DMS 273 treated with DMSO at 0.1 percent for 48 hours (cell line): ENCODE measurements at regions not wholly inside any gene's neighbourhood (a gene's known extent, or its start where the extent isn't known, plus 50 kb on each side); places are given as distances from the start of the nearest gene placed in this dataset.

Source experiments
- DNase-seq: peaks from one replicate; lab custom pipeline; 2025; lab: John Stamatoyannopoulos, UW

DNA sequence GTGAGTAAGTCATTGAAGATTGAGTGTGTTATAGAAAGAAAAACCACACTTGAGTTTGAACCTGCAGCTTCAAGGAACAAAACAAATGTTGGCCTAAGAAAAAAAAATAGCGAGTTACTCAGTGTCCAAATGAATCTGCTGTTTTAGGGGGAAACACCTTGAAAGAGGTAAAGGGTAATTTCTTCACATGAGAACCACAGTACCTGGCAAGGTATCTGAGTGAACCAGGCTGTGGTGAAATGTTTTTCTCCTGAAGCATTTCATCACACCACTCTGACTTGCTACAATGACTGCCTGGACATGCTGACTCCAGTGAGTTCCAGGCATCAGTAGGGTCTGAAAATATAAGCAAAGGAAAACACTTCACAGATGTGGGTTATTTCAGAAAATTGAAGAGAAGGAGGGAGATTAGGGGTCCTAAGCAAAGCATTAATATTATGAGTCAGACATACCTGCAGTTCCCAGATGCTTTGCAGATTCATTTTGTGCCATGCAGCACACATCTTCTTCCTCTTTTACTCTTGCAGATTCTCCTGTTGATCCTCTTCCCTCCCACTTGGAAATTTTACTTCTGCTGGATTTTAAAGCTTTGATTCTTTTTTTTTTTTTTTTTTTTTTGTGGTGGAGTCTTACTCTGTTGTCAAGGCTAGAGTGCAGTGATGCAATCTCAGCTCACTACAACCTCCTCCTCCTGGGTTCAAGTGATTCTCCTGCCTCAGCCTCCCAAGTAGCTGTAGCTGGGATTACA lies 206.2 kb upstream of the SGK1 start:
- no peak for DNase-seq

DNA sequence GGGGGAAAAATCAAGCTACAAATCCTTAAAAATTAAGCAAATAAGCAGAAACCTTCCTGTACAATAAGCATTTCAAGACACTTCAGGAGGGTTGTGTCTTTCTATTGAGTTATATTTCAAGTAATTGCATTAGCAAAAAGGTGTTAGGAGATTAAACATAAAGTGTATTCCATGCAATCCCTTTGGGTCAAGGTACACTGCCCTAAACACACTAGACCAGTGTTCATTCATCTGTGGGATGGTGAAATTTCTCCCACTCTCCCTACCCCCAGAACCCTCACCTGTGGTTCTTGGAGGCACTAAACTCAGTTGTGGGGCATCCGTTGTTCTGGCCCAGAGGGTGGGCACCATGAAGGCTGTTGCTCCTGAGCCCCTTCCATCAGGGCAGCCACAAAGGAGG lies 205.1 kb upstream of the SGK1 start:
- DNase-seq, result no peak

DNA sequence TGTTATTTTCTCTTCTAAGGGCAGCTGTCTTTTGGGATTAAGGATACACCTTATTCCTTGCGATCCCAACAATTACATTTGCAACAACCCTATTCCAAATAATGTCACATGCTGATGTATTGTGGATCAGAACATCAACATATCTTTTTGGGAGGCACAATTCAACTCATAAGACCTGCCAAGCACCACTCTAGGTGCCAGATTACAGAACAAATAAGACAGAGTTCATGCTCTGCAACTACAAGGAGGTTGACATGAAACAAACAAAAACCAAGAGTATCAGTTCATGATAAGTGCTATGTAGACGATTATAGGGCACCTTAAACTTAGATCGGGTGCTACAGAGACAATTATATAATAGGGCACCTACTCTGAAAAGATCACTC lies 203.2 kb upstream of the SGK1 start:
- DNase-seq, result no peak

DNA sequence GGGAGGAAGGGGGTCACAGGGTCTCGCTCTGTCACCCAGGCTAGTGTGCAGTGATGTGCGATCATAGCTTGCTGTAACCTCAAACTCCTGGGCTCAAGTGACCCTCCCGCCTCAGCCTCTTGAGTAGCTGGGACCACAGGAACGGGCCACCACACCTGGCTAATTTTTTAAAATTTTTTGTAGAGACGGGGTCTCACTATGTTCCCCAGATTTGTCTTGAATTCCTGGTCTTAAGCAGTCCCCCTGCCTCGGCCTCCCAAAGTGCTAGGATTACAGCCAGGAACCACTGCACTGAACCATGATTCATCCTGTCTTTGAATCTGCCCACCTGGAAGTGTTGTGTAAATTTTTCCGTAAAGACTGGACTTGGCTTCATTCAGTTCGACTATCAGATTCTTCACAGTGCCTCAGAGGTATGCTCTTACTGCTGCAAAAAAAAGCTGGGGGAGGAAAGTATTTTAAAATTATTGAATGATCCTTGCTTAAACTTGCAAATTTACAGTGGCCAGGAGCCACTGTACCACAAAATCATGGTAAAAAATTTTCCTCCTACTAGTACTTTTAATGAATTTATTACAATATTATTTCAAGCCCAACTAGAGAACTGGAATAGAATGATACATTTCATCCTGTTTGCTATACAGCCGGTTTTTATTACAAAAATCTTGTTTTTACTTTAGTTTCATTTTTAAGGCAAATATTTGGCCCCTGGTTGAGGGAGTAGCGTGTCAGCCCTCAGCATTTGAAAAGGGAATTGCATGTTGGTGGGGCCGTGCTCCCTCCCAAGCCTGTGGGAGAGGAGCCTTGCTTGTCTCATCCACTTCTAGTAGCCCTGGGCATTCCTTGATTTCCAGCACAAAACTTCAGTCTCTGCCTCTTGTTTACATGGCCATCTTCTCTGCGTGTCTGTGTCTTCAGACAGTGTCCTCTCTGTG lies 202.5 kb upstream of the SGK1 start:
- no peak for DNase-seq

DNA sequence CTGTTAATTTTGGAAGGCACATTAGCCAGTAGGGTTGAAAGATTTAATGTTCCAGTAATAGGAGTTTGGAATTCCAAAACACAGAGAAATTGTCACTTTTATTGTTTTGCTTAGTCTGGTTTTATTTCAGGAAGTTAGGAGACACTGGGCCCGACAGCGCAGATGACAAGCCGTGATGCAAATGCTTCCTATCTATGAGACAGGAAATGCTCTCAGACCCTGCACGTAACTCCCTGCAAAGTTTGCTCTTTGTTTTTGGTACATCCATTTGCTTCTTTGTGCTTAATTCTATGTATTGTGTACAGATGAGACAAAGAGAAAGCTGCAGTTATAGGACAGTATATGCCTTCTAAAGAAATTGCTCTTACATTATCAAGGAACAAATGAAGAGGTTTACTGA lies 201.6 kb upstream of the SGK1 start:
- DNase-seq, result no peak

DNA sequence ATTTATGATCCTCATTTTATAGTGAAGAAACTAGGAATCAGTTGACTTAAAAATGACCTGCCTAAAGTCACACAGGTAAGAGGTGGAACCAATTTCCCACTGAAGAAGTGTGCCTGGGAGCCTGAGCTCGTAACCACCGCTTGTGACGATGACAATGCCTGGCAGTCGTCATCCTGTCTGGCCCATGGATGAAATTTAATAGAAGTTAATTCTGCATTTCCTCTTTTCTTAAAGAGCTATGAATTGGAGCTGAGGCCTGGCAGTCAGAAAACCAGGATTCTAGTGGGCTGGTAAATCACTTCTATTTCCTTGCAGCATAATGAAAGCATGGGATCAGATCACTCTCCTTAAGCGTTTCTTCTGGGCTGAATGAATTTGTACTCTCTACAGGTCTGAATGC lies 200.0 kb upstream of the SGK1 start:
- DNase-seq, result no peak

DNA sequence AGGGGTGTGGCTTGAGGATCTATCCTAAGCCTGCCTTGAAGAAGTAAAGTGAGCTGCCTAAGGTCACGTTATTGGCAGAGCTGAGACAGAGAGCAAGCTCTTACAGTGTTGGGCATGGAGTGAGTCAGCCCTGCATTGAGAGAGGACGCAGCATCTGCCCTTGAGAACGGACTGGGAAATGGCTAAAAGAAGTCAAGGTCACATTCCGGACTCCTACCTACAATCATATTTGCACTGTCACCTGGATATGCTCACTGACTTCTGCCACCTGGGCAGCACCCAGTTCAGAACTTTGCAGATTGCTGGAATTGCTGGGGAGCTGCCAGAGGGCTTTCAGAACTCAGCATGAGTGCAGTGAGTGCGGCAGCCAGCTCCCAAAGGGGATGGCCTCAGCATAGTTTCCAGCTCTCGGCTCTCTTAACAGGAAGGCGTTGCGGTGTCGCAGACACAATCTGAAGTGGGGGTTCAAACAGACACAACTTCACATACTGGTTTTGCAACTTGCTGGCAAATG lies 199.3 kb upstream of the SGK1 start:
- no peak for DNase-seq

DNA sequence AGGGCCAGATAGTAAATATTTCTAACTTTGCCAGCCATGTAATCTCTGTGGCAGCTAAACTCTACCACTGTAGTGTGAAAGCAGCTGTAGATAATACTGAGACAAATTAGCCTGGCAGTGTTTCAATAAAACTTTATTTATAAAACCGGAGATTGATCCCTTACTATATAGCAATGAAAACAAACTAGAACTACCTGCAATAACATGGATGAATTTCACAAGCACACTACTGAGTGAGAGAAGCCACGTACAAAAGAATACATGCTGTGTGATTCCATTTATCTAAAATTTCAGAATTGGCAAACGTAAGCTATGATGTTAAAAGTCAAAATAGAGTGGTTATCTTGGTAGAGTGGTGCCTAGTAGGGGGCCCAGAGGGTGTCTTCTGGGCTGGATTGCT lies 198.7 kb upstream of the SGK1 start:
- no peak for DNase-seq

DNA sequence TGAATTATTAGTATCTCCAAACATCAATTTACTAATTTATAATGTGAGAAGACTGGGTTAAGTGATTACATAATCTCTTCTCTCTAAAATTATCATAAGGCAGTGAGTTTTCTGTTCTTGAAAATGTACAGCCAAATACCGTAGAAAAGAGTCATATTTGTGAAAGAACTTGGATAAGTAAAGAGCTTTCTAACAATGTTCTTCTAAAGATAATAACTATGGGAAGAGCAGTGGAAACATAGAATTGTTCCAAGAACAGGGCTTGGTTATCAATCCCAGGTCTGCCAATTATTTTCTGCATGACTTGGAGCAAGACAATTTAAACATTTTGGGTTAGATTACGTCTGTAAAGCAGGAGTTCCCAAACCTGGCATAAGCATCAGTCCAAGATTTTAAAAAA lies 198.1 kb upstream of the SGK1 start:
- DNase-seq, result no peak

DNA sequence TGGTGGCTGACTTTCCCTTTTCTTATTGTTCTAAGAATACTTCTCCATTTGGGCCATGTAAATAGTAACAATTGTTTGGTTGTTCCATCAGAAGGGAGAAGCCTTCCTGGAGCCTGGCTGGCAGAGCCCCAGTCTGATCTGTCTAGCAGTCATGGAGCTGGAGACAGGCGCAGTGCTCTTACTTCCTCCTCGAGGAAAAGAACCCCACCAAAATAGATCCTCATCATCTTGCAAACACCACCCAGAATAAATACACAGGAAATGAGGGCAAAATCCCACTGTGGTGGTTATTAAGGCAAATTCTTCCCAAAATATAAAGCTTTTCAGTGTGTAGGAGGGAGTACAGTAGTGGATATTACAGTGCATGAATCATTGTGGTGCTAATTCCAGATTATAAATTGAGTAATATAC lies 195.1 kb upstream of the SGK1 start:
- DNase-seq, result no peak

DNA sequence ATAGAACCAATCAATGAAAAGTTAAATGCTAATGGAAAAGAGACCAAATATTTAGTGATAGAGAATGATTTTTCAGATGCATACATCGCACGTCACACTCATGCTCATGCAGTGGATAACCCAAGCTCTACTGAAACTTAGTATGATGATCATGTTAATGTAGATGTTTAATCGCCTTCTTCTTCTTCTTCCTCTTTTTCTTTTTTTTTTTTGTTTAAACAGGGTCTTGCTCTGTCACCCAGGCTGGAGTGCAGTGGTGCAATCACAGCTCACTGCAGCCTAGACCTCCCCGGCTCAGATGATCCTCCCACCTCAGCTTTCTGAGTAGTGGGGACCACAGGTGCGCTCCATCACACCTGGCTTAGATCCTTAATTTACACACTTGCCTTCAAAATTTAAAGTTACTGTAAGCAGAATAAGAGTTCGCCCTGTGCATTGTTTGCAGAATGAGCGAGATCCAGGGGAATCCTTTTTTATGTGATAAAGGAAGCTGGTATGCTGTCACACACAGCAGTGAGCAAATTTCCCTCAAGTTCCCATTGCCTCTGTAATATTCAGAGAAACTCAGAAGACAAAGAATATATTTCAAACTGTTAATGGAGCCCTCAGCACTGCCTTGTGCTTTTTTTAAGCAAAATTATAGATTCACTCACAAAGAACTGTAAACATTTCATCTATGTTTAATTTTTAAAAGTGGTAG lies 194.2 kb upstream of the SGK1 start:
- no peak for DNase-seq

DNA sequence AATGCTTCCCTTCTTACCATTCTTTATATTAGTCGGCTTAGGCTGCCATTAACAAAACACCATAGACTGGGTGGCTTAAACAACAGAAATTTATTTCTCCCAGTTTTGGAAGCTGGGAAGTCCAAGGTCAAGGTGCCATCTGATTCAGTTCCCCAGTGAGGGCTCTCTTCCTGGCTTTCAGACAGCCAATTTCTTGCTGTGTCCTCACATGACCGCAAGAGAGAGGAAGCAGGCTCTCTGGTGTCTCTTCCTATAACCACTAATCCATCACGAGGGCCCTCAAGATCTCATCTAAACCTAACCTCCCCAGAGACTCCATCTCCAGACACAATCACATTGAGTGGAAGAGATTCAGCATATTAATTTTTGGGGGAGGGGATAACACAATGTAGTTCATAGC lies 193.0 kb upstream of the SGK1 start:
- no peak for DNase-seq

DNA sequence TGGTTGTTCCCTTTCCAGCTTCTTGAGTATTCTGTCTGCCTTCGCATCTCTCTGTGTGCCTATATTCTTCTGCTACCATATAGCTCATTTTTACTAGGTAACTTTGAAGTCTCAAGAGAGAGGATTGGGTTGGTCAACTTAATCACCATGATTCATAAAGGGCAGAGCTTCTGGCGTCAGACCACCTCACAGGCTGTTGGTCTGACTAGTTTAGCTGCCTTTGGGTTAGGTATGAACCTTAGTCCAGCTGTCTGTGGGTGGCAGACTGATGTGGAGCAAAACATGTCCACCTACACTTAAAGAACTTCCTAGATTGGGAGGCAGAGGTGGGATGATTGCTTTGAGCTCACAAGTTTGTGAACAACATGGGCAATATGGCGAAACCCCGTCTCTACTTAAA lies 192.2 kb upstream of the SGK1 start:
- no peak for DNase-seq

DNA sequence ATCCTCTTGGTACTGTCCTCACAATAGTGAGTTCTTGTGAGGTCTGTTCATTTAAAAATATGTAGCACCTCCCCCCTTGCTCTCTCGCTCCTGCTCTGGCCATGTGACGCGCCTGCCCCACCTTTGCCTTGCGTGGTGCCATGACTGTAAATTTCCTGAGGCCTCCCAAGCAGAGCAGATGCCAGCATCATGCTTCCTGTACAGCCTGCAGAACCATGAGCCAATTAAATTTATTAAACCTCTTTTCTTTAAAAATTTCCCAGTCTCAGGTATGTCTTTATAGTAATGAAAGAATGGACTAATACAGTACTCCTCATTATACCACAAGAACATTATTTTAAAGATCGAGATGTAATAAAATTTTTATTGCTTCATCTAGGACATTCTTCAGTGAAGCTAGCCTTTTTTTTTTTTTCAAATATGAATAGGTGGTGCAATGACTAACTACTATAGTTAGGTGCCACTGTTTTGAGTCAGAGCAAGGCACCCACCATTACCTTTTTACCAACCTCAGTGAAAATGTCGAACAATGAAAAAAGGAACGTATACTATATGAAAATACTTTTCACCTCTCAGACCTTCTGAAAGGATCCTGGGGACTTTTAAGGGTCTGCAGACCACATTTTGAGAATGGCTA lies 191.1 kb upstream of the SGK1 start:
- no peak for DNase-seq

DNA sequence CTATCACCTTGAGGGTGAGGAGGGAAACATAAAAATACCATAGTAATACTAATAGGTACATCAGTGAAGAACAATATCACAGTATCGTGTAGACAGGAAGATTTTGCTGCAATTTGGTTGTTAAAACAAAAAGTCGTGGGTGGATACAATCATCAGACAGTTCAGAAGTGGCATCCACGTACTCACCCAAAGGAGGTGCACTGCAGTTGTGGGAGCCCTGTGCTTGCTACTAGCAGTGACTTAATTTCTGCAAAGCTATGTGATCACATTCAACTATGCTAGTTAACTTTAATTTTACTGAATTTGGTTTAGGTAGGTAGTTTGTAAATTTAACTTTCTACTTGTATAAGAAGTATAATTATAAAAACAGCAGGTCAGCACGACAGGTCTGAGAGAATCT lies 188.2 kb upstream of the SGK1 start:
- DNase-seq, result no peak

DNA sequence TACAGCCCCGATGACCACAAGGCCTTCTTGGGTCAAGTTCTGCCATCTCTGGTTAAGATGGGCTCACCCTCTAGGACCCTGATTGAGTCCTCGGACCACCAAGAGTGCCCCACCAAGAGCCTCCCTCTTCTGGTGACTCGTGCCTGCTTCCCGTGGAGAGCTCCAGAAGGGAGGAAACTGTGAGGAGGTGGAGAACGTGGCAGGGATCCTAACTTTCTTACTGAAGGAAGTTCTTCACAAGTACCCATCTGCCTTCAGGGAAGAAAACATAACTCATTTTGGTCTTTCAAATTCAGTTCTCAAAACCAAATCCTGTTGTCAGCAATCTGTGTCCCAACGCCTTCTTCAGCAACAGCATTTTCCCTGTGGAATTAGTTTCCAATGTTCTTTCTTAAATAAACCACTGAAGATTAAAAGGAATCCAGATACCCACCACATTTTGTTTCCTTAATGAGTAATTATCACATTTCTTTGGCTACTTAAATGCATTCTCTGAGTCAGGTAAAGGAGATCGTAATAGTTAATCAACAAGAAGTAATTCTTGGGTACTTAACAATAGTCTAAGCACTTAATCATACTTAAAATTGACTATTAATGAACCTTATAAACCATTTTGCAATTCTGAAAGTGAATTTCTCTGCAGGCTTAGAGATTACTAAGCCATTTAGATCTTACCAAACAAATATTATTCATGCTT lies 185.8 kb upstream of the SGK1 start:
- DNase-seq, result no peak

DNA sequence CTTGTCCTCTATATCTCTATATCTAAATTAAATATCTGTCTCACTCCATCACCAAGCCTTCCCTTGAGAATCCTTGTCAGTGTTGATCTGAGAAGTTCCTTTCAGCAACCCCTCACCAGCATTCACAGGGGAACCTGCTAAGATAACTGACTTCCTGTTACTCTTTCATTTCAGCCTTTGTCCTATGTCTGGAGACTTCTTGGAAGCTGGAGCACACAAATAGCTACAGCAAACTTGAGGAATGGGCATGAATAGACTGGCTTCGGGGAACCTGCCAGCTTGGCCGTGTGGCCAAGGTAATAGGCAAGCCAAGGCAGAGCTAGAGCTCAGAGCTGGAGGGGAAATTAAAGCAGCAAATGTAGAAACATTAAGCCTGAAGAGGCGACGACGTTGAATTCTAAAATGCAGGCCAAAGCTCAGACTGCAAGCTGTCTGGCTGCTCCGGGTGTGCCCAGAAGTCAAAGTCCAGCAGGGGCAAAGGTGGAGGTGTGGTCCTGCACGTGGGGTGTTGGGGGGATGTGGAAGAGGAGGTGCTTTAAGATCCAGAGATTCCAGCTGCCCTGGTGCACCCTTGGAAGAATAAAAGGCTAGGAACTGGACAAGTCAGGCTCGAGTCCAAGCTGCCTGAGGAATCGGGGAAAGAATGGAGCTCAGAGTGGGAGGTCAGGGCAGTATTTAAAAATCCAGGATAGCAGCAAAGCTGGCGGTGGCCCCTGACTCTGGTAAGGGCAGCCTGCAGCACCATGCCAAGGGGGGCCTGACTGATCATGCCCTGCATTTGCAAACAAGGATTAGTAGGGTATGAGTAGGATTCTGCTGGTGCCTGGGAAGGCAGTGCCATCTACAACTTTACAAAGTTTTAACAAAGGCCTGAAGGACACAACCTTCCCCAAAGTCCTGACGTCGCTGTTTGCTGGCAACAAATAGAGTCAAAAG lies 185.0 kb upstream of the SGK1 start:
- DNase-seq, result no peak

DNA sequence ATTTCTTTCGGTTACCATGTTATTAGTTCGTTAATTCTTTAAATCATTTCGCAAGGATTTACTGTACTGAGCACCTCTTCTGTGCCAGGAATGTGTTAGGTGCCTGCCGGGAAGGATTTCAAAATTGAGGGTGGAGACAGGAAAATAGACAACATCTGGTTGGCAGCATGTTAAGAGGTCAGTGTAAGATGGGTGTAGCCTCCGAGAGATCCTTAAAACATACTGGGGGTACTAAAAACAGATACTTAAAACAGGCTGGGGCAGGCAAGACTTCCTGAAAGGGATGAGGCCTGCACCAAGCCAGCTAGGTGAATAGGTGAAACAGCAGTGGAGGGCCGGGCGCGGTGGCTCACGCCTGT lies 178.0 kb upstream of the SGK1 start:
- no peak for DNase-seq

DNA sequence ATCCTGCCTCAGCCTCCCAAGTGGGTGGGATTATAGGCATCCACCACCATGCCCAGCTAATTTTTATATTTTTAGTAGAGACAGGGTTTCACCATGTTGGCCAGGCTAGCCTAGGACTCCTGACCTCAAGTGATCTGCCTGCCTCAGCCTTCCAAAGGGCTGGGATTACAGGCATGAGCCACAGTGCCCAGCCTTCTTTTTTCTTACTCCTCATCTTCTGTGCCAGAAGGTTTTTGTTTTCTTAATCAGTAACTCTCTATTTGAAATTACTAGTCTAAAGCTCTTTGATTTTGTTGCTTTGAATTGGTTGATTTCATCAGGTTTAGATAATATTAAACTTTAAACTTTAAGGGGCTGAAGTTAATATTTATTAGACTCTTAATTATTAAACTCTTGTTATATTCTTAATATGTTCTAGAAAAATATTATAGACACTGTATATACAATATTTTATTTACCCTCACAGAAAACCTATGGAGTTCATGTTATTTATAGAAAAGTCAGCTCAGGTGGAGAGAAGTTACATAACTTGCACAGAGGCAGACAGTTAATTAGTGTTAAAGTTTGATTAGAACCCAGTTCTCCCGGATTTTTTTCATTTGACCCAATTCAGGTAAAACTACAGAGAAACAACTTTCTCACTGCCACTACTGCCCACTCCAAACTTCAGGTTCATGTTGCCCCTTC lies 177.4 kb upstream of the SGK1 start:
- no peak for DNase-seq

DNA sequence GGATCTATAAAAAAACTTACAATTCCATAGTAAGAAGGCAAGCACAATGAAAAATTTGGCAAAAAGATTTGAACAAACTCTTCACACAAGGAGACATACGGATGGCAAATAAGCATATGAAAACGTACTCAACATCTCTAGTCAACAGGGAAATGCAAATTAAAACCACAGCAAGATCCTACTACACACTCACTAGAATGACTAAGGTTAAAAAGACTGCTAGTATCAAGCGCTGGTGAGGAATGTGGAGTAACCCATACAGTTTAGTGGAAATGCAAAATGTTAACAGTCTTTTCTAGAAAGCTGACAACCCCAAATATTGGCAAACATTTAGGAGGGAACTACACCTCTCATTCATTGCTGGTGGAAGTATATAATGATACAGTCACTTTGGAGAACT lies 175.9 kb upstream of the SGK1 start:
- no peak for DNase-seq
